ENCODE measurements at regions not wholly inside any gene's neighbourhood (a gene's known extent, or its start where the extent isn't known, plus 50 kb on each side); places are given as distances from the start of the nearest gene placed in this dataset.

- no peak overlapping the region for H3K27ac ChIP-seq (replicated peaks)
- no peak for TF ChIP-seq CTCF (IDR thresholded peaks at IDR 0.05; ENCODE audit: insufficient read depth, low read length)
These were observed 123.0 kb upstream of the PCDH18 start for GRCh38 chr4:137655302-137655701.

DNA sequence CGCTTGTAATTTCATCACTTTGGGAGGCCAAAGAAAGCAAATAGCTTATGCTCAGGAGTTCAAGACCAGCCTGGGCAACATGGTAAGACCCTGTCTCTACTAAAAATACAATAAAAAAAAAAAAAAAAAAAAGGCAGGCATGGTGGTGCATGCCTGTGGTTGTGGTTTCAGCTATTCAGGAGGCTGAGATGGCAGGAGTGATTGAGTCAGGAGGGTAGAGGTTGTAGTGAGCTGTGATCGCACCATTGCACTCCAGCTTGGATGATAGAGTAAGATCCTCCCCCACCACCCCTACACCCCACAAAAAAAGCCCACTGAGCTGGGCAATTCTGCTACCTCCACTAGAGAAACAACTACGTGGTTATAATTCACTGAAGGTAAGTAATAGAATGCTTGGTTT lies 118.8 kb upstream of the PCDH18 start:
- peaks cover 2% of the 10 kb centered on the region for H3K27me3 ChIP-seq (ENCODE audit: insufficient read depth, poor library complexity, severe bottlenecking)
- no peak overlapping the region for H3K27ac ChIP-seq (replicated peaks)
- TF ChIP-seq POLR2AphosphoS5 (IDR thresholded peaks at IDR 0.05; ENCODE audit: low read depth) (no peak), GABPA (IDR thresholded peaks at IDR 0.05; ENCODE audit: low read depth) (no peak), SPI1 (IDR thresholded peaks at IDR 0.05; ENCODE audit: borderline replicate concordance, low read depth) (no peak), CTCF (IDR thresholded peaks at IDR 0.05; ENCODE audit: insufficient read depth, low read length) (no peak)
- TF ChIP-seq, protein P1, sequence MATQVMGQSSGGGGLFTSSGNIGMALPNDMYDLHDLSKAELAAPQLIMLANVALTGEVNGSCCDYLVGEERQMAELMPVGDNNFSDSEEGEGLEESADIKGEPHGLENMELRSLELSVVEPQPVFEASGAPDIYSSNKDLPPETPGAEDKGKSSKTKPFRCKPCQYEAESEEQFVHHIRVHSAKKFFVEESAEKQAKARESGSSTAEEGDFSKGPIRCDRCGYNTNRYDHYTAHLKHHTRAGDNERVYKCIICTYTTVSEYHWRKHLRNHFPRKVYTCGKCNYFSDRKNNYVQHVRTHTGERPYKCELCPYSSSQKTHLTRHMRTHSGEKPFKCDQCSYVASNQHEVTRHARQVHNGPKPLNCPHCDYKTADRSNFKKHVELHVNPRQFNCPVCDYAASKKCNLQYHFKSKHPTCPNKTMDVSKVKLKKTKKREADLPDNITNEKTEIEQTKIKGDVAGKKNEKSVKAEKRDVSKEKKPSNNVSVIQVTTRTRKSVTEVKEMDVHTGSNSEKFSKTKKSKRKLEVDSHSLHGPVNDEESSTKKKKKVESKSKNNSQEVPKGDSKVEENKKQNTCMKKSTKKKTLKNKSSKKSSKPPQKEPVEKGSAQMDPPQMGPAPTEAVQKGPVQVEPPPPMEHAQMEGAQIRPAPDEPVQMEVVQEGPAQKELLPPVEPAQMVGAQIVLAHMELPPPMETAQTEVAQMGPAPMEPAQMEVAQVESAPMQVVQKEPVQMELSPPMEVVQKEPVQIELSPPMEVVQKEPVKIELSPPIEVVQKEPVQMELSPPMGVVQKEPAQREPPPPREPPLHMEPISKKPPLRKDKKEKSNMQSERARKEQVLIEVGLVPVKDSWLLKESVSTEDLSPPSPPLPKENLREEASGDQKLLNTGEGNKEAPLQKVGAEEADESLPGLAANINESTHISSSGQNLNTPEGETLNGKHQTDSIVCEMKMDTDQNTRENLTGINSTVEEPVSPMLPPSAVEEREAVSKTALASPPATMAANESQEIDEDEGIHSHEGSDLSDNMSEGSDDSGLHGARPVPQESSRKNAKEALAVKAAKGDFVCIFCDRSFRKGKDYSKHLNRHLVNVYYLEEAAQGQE (IDR thresholded peaks at IDR 0.05; ENCODE audit: insufficient replicate concordance, low read depth) = no peak
- no peak overlapping the region for H3K4me3 ChIP-seq (replicated peaks; ENCODE audit: insufficient read depth, low read length)
- DNase-seq (ENCODE audit: low read depth in 1 of 2, low spot score in 1 of 2) = no peak

More at GRCh38 chr4:137655302-137655701, 123.0 kb upstream of the PCDH18 start:
- no peak for DNase-seq (ENCODE audit: low read depth in 1 of 2, low spot score in 1 of 2)
- Histone ChIP-seq H3K27me3 (ENCODE audit: insufficient read depth, poor library complexity, severe bottlenecking) (peaks cover 2% of the 10 kb centered on the region), H3K4me3 (replicated peaks; ENCODE audit: insufficient read depth, low read length) (no peak overlapping the region)

DNA sequence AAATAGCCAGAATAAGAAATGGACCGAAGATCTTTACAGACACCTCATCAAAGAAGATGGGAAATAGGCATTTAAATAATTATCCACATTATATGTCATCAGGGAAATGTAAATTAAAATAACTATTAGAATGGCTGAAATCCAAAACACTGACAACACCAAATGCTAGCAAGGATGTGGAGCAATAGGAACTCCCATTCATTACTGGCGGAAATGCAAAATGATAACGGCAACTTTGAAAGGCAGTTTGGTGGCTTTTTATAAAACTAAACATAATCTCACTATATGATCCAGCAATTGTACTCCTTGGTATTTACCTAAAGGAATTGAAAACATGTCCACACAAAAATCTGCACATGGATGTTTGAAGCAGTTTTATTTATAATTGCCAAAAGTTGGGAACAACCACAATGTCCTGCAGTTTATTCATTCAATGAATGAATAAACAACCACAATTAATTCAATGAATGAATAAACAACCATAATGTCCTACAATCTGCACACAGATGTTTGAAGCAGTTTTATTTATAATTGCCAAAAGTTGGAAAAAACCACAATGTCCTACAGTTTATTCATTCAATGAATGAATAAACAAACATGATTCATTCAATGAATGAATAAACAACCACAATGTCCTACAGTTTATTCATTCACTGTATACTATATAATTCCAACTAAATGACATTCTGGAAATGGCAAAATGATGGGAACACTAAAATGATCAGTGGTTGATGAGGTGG lies 117.6 kb upstream of the PCDH18 start:
- TF ChIP-seq SPI1 (IDR thresholded peaks at IDR 0.05; ENCODE audit: borderline replicate concordance, low read depth) (no peak), CTCF (IDR thresholded peaks at IDR 0.05; ENCODE audit: insufficient read depth, low read length) (no peak), GABPA (IDR thresholded peaks at IDR 0.05; ENCODE audit: low read depth) (no peak), POLR2AphosphoS5 (IDR thresholded peaks at IDR 0.05; ENCODE audit: low read depth) (no peak)
- TF ChIP-seq, protein P1 (IDR thresholded peaks at IDR 0.05; ENCODE audit: insufficient replicate concordance, low read depth) = no peak
- H3K4me3 ChIP-seq (replicated peaks; ENCODE audit: insufficient read depth, low read length) = no peak overlapping the region
- no peak for DNase-seq (ENCODE audit: low read depth in 1 of 2, low spot score in 1 of 2)

DNA sequence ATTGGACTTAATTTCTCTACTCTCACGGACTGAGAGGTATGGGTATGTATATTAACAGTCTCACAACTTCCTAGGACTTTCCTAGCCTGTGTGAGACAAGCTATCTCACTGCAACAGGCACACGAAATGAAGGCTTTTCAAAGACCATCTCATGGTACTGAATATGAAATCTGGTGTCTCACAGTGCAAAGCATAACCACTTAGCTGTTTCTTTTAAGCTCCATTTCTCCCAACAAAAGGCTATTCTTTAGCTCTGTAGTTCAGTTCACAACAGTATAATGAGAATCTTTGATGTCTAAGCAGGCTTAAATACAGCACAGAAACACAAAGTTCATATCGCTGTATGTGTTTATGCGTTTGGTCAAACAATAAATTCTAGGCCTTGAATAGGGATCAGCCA lies 116.2 kb upstream of the PCDH18 start:
- Histone ChIP-seq H3K27me3 (ENCODE audit: insufficient read depth, poor library complexity, severe bottlenecking) (peaks cover 2% of the 10 kb centered on the region), H3K27ac (replicated peaks) (no peak overlapping the region), H3K4me3 (replicated peaks; ENCODE audit: insufficient read depth, low read length) (no peak overlapping the region)
- TF ChIP-seq GABPA (IDR thresholded peaks at IDR 0.05; ENCODE audit: low read depth) (no peak), CTCF (IDR thresholded peaks at IDR 0.05; ENCODE audit: insufficient read depth, low read length) (no peak), SPI1 (IDR thresholded peaks at IDR 0.05; ENCODE audit: borderline replicate concordance, low read depth) (no peak), POLR2AphosphoS5 (IDR thresholded peaks at IDR 0.05; ENCODE audit: low read depth) (no peak)
- TF ChIP-seq, protein P1 (IDR thresholded peaks at IDR 0.05; ENCODE audit: insufficient replicate concordance, low read depth) = no peak
- DNase-seq (ENCODE audit: low read depth in 1 of 2, low spot score in 1 of 2) = no peak

More for the DNA sequence above, 117.6 kb upstream of the PCDH18 start:
- Histone ChIP-seq H3K27me3 (ENCODE audit: insufficient read depth, poor library complexity, severe bottlenecking) (peaks cover 2% of the 10 kb centered on the region), H3K27ac (replicated peaks) (no peak overlapping the region)
